Panc1 (cell line): ENCODE measurements at regions not wholly inside any gene's neighbourhood (a gene's known extent, or its start where the extent isn't known, plus 50 kb on each side); places are given as distances from the start of the nearest gene placed in this dataset.

ENCODE experiments used
- ATAC-seq: fragments of 200-7000 bp; cut with Tn5 transposase; 2 replicates; pipeline ENCODE4 v1.9.1; 2020; ENCODE audit warnings: mild to moderate bottlenecking, moderate library complexity
- BruUV-seq: library from RNA; stranded (reverse); fragments of 400-500 nt; replicated peaks from 2 replicates; lab custom pipeline; 2021; lab: Mats Ljungman, UMichigan
- CTCF ChIA-PET: fragments of 300-600 bp; sonication (Branson Sonifier 250); formaldehyde crosslinking; loops from one replicate; lab custom pipeline; 2022; ENCODE audit warnings: antibody characterized with exemption; lab: Charles Lee
- POLR2A ChIA-PET: fragments of 300-600 bp; sonication (Branson Sonifier 250); formaldehyde crosslinking; loops from one replicate; lab custom pipeline; 2022; ENCODE audit warnings: antibody characterized with exemption; lab: Charles Lee
- DNase-seq: peaks from one replicate; pipeline ENCODE4 v3.0.0-alpha.2; 2010; ENCODE audit warnings: low read depth, low spot score
- H3K27ac ChIP-seq: 2 replicates; pipeline ENCODE4 v1.5.1; 2011; ENCODE audit warnings: mild to moderate bottlenecking, low read length, inconsistent platforms
- H3K27me3 ChIP-seq: fragments of 200-500 bp; sonication (Bioruptor generic); 2 replicates; pipeline ENCODE4 v1.6.0; 2014; ENCODE audit warnings: low read length, inconsistent platforms; ENCODE audit not compliant: control insufficient read depth, insufficient read depth
- H3K36me3 ChIP-seq: fragments of 200-500 bp; sonication (Bioruptor generic); 2 replicates; pipeline ENCODE4 v1.5.1; 2014; ENCODE audit warnings: inconsistent platforms, mild to moderate bottlenecking, low read length, moderate library complexity; ENCODE audit not compliant: control insufficient read depth, insufficient read depth
- H3K4me1 ChIP-seq: 2 replicates; pipeline ENCODE4 v1.5.1; 2011; ENCODE audit warnings: inconsistent platforms, mild to moderate bottlenecking, low read length, moderate library complexity; ENCODE audit not compliant: control insufficient read depth, insufficient read depth
- H3K4me3 ChIP-seq, 2 experiments: 2 replicates each; pipeline ENCODE4 v1.5.1; 2011 to 2012; ENCODE audit warnings: low read depth in 2 of 2, low read length in 2 of 2, mild to moderate bottlenecking in 2 of 2, inconsistent platforms in 1 of 2, moderate library complexity in 1 of 2
- H3K9me3 ChIP-seq: fragments of 200-500 bp; sonication (Bioruptor generic); 2 replicates; pipeline ENCODE4 v1.5.1; 2014; ENCODE audit warnings: low read depth, mild to moderate bottlenecking, inconsistent platforms, low read length, moderate library complexity; ENCODE audit not compliant: control insufficient read depth, insufficient read depth
- POLR2AphosphoS5 ChIP-seq: IDR thresholded peaks from 2 replicates; pipeline ENCODE4 v1.6.1; 2012; ENCODE audit warnings: mild to moderate bottlenecking, low read depth, low read length, moderate library complexity
- SIN3A ChIP-seq: IDR thresholded peaks from 2 replicates; pipeline ENCODE4 v1.6.1; 2012; ENCODE audit warnings: low read depth, mild to moderate bottlenecking, low read length, moderate library complexity, borderline replicate concordance; ENCODE audit not compliant: insufficient read depth
- TCF7L2 ChIP-seq: IDR thresholded peaks from 2 replicates; pipeline ENCODE4 v1.6.1; 2011; ENCODE audit warnings: mild to moderate bottlenecking, low read depth, low read length, inconsistent platforms
- in situ Hi-C: cut with HindIII; loops from 2 replicates; pipeline ENCODE4 v1.10.0; 2016; ENCODE audit warnings: low sequenced_read_pairs, low pct_unique_long_range_greater_than_20kb
- intact Hi-C: fragments of 100-400 bp; cut with micrococcal nuclease; formaldehyde crosslinking; loops from one replicate; pipeline ENCODE4 v1.10.0; 2022; ENCODE audit not compliant: unreplicated experiment
- TF ChIP-seq, protein P1 (sequence below): fragments of 450-650 bp; IDR thresholded peaks from 2 replicates; pipeline ENCODE4 v1.5.1; 2017; ENCODE audit warnings: mild to moderate bottlenecking
- TF ChIP-seq, protein P2 (sequence below), 2 experiments: IDR thresholded peaks; 2 replicates each; pipeline ENCODE4 v1.6.1; 2011 to 2012; ENCODE audit warnings: low read depth in 2 of 2, control low read depth in 1 of 2, low read length in 1 of 2, mild to moderate bottlenecking in 1 of 2, moderate library complexity in 1 of 2; ENCODE audit not compliant: insufficient read depth in 1 of 2

DNA sequence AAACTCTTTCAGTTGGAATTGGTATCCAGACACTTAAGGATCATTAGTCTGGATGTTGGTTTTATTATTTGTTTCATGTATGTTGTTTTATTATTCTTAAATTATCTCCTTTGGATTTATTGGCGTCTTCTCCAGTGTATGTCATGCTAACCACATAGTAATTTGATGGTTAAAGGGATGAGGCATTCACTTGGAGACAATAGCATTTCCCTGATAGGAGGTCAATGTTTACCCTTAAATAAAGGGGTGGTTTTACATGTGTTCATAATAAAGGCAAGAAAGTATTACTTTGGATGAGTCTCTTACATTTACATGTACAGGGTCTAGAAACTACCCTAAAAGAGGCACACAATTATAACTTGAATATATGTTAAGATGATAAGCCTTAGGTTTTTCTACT lies 51.2 kb upstream of the RNF144B start:
- ATAC-seq (no peak), DNase-seq (no peak)
- TF ChIP-seq SIN3A, result no peak
- TF ChIP-seq, protein P1, sequence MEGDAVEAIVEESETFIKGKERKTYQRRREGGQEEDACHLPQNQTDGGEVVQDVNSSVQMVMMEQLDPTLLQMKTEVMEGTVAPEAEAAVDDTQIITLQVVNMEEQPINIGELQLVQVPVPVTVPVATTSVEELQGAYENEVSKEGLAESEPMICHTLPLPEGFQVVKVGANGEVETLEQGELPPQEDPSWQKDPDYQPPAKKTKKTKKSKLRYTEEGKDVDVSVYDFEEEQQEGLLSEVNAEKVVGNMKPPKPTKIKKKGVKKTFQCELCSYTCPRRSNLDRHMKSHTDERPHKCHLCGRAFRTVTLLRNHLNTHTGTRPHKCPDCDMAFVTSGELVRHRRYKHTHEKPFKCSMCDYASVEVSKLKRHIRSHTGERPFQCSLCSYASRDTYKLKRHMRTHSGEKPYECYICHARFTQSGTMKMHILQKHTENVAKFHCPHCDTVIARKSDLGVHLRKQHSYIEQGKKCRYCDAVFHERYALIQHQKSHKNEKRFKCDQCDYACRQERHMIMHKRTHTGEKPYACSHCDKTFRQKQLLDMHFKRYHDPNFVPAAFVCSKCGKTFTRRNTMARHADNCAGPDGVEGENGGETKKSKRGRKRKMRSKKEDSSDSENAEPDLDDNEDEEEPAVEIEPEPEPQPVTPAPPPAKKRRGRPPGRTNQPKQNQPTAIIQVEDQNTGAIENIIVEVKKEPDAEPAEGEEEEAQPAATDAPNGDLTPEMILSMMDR, result no peak
- POLR2A ChIA-PET, result no interaction called here
- Histone ChIP-seq H3K27ac (no peak overlapping the region), H3K27me3 (no peaks in the 10 kb centered on the region), H3K9me3 (no peaks in the 10 kb centered on the region), H3K4me1 (no peaks in the 10 kb centered on the region), H3K4me3 (no peak overlapping the region), H3K36me3 (no peaks in the 10 kb centered on the region)
- no TSS peak for BruUV-seq
- CTCF ChIA-PET, result no interaction called here
- intact Hi-C loops (no loop called here), in situ Hi-C loops (no loop called here)

DNA sequence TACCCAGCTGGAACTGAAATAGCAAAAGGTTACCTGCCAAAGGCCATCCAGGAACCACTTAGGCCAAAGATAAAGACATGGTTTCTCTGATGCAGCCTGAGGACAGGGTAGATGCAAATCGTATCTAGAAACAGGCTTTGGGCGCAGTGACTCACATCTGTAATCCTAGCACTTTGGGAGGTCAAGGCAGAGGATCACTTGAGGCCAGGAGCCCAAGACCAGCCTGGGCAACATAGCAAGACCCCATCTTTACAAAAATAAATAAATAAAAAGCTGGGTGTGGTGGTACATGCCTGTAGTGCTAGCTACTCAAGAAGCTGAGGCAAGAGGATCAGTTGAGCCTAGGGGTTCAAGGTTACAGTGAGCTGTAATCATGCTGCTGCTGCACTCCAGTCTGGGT lies 52.9 kb upstream of the RNF144B start:
- no TSS peak for BruUV-seq
- ChIA-PET CTCF (no interaction called here), POLR2A (no interaction called here)
- Histone ChIP-seq H3K9me3 (no peaks in the 10 kb centered on the region), H3K4me3 (no peak overlapping the region), H3K36me3 (no peaks in the 10 kb centered on the region), H3K4me1 (no peaks in the 10 kb centered on the region), H3K27ac (no peak overlapping the region), H3K27me3 (no peaks in the 10 kb centered on the region)
- intact Hi-C loops, result no loop called here
- ATAC-seq, result no peak
- in situ Hi-C loops, result no loop called here
- TF ChIP-seq, protein P1, result no peak
- TF ChIP-seq SIN3A, result no peak
- no peak for TF ChIP-seq POLR2AphosphoS5
- TF ChIP-seq, protein P2, sequence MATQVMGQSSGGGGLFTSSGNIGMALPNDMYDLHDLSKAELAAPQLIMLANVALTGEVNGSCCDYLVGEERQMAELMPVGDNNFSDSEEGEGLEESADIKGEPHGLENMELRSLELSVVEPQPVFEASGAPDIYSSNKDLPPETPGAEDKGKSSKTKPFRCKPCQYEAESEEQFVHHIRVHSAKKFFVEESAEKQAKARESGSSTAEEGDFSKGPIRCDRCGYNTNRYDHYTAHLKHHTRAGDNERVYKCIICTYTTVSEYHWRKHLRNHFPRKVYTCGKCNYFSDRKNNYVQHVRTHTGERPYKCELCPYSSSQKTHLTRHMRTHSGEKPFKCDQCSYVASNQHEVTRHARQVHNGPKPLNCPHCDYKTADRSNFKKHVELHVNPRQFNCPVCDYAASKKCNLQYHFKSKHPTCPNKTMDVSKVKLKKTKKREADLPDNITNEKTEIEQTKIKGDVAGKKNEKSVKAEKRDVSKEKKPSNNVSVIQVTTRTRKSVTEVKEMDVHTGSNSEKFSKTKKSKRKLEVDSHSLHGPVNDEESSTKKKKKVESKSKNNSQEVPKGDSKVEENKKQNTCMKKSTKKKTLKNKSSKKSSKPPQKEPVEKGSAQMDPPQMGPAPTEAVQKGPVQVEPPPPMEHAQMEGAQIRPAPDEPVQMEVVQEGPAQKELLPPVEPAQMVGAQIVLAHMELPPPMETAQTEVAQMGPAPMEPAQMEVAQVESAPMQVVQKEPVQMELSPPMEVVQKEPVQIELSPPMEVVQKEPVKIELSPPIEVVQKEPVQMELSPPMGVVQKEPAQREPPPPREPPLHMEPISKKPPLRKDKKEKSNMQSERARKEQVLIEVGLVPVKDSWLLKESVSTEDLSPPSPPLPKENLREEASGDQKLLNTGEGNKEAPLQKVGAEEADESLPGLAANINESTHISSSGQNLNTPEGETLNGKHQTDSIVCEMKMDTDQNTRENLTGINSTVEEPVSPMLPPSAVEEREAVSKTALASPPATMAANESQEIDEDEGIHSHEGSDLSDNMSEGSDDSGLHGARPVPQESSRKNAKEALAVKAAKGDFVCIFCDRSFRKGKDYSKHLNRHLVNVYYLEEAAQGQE (IDR thresholded peaks at IDR 0.05; ENCODE audit: insufficient read depth in 1 of 2, low read depth in 2 of 2, low read length in 1 of 2), result no peak
- no peak for TF ChIP-seq TCF7L2
- DNase-seq, result no peak
